ENCODE measurements at regions not wholly inside any gene's neighbourhood (a gene's known extent, or its start where the extent isn't known, plus 50 kb on each side); places are given as distances from the start of the nearest gene placed in this dataset.

GRCh38 chr22:48323746-48324145 lies 1503.9 kb downstream of the BRD1 start:
- Histone ChIP-seq H3K9me2 (replicated peaks; ENCODE audit: low read depth, low read length) (no peaks in the 10 kb centered on the region), H3K4me2 (ENCODE audit: low read depth, low read length, poor library complexity, severe bottlenecking) (no peak overlapping the region), H4K20me1 (ENCODE audit: insufficient read depth, low read length, poor library complexity, severe bottlenecking) (no peaks in the 10 kb centered on the region), H2AFZ (ENCODE audit: low read length) (no peak overlapping the region), H3K4me1 (ENCODE audit: insufficient read depth, low read length, poor library complexity, severe bottlenecking) (no peaks in the 10 kb centered on the region), H3K27me3 (ENCODE audit: insufficient read depth, low read length, poor library complexity, severe bottlenecking) (no peaks in the 10 kb centered on the region), H3F3A (ENCODE audit: low read depth) (no peaks in the 10 kb centered on the region), H3K9me3 (ENCODE audit: insufficient read depth, low read depth, low read length) (peaks cover 20% of the 10 kb centered on the region; the same call in 1 of the 2 replicates), H3K4me3 (ENCODE audit: low read length, poor library complexity, severe bottlenecking) (no peak overlapping the region), H3K9ac (ENCODE audit: low read depth, low read length, poor library complexity, severe bottlenecking) (no peak overlapping the region), H3K79me2 (ENCODE audit: insufficient read depth, low read length) (no peaks in the 10 kb centered on the region), H3K36me3 (ENCODE audit: insufficient read depth, low read length) (no peaks in the 10 kb centered on the region)
- TF ChIP-seq EZH2phosphoT487 (IDR thresholded peaks at IDR 0.05; ENCODE audit: borderline replicate concordance) (no peak), CTCF (conservative IDR thresholded peaks at IDR 0.05; ENCODE audit: low read length) (no peak)

- Histone ChIP-seq H3K9me2 (replicated peaks; ENCODE audit: low read depth, low read length) (no peaks in the 10 kb centered on the region), H3F3A (ENCODE audit: low read depth) (no peaks in the 10 kb centered on the region), H3K9ac (ENCODE audit: low read depth, low read length, poor library complexity, severe bottlenecking) (no peak overlapping the region), H2AFZ (ENCODE audit: low read length) (no peak overlapping the region), H3K4me2 (ENCODE audit: low read depth, low read length, poor library complexity, severe bottlenecking) (no peak overlapping the region), H4K20me1 (ENCODE audit: insufficient read depth, low read length, poor library complexity, severe bottlenecking) (no peaks in the 10 kb centered on the region), H3K4me1 (ENCODE audit: insufficient read depth, low read length, poor library complexity, severe bottlenecking) (no peaks in the 10 kb centered on the region), H3K4me3 (ENCODE audit: low read length, poor library complexity, severe bottlenecking) (no peak overlapping the region), H3K79me2 (ENCODE audit: insufficient read depth, low read length) (no peaks in the 10 kb centered on the region), H3K27me3 (ENCODE audit: insufficient read depth, low read length, poor library complexity, severe bottlenecking) (no peaks in the 10 kb centered on the region), H3K36me3 (ENCODE audit: insufficient read depth, low read length) (no peaks in the 10 kb centered on the region), H3K9me3 (ENCODE audit: insufficient read depth, low read depth, low read length) (peaks cover 22% of the 10 kb centered on the region; the same call in 1 of the 2 replicates)
- TF ChIP-seq EZH2phosphoT487 (IDR thresholded peaks at IDR 0.05; ENCODE audit: borderline replicate concordance), result no peak
- TF ChIP-seq CTCF (conservative IDR thresholded peaks at IDR 0.05; ENCODE audit: low read length), result no peak
Measured at GRCh38 chr22:48322907-48323306, 1504.8 kb downstream of the BRD1 start.

GRCh38 chr22:48321986-48322545 lies 1505.6 kb downstream of the BRD1 start:
- Histone ChIP-seq H2AFZ (ENCODE audit: low read length) (no peak overlapping the region), H3K9me3 (ENCODE audit: insufficient read depth, low read depth, low read length) (peaks cover 23% of the 10 kb centered on the region; the same call in 1 of the 2 replicates), H3K36me3 (ENCODE audit: insufficient read depth, low read length) (no peaks in the 10 kb centered on the region), H3K4me1 (ENCODE audit: insufficient read depth, low read length, poor library complexity, severe bottlenecking) (no peaks in the 10 kb centered on the region), H3K9ac (ENCODE audit: low read depth, low read length, poor library complexity, severe bottlenecking) (no peak overlapping the region), H3K27me3 (ENCODE audit: insufficient read depth, low read length, poor library complexity, severe bottlenecking) (no peaks in the 10 kb centered on the region), H3F3A (ENCODE audit: low read depth) (no peaks in the 10 kb centered on the region), H3K79me2 (ENCODE audit: insufficient read depth, low read length) (no peaks in the 10 kb centered on the region), H3K9me2 (replicated peaks; ENCODE audit: low read depth, low read length) (no peaks in the 10 kb centered on the region), H3K4me3 (ENCODE audit: low read length, poor library complexity, severe bottlenecking) (no peak overlapping the region), H4K20me1 (ENCODE audit: insufficient read depth, low read length, poor library complexity, severe bottlenecking) (no peaks in the 10 kb centered on the region), H3K4me2 (ENCODE audit: low read depth, low read length, poor library complexity, severe bottlenecking) (no peak overlapping the region)
- TF ChIP-seq CTCF (conservative IDR thresholded peaks at IDR 0.05; ENCODE audit: low read length) (no peak), EZH2phosphoT487 (IDR thresholded peaks at IDR 0.05; ENCODE audit: borderline replicate concordance) (no peak)
